GM12891 (cell line): ENCODE measurements at regions not wholly inside any gene's neighbourhood (a gene's known extent, or its start where the extent isn't known, plus 50 kb on each side); places are given as distances from the start of the nearest gene placed in this dataset.

Experiments
- POLR2A ChIP-seq: IDR thresholded peaks from 2 replicates; pipeline ENCODE4 v1.6.1; 2011; ENCODE audit warnings: low read depth, low read length, control low read depth
- POU2F2 ChIP-seq: IDR thresholded peaks from 2 replicates; pipeline ENCODE4 v1.6.1; 2011; ENCODE audit warnings: low read depth, mild to moderate bottlenecking, control low read depth, low read length, moderate library complexity

- TF ChIP-seq POU2F2 (no peak), POLR2A (no peak)
These were observed 501.2 kb downstream of the SHISA9 start for GRCh38 chr16:13402601-13403000.
